Central memory CD4-positive, alpha-beta T cell (primary cell): ENCODE measurements at regions not wholly inside any gene's neighbourhood (a gene's known extent, or its start where the extent isn't known, plus 50 kb on each side); places are given as distances from the start of the nearest gene placed in this dataset.
"Not testable (repeated sequence)": the region's sequence is repeated elsewhere in the genome, so short reads cannot be mapped to it uniquely, and the experiment has no call there.

Source experiments
- DNase-seq: peaks from one replicate; pipeline ENCODE4 v3.0.0; 2022

DNA sequence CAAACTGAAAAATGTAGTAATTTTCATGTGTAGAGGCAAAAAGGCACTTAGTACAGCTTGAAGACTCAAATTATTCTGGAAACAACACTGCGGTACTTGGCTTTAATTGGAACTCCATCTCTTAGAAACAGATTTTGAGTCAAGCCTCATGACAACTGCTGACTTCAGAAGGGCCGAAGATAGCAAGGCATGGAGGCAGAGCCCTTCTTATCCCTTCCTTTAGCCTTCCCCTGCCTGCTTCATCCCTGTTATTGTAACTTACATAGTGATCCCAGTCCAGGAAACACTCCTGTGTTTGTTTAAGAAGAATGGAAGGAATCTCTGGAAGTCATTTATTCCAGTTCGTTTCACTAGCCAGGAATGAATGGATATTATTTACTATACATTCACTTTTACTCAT, 110.9 kb upstream of the FAM98A start:
- no peak for DNase-seq

DNA sequence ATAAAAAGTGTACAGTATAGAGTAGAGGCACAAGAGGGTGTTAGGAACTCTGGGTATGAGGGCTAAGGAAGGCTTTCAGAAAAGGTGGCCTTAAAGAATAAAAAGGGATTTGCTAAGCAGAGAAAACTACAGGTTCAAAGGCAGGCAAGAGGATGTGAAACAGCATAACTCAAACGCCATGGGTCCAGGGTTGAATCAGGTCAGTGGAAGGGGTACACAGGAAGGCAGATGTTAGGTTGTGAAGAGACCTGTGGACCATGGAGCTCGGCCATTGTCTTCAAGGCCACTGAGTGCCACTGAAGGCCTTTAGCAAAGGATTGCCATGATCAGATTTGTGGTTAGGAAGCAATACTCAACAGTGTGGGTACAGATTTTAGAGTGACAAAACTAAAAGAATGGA, 108.2 kb upstream of the FAM98A start:
- no peak for DNase-seq

DNA sequence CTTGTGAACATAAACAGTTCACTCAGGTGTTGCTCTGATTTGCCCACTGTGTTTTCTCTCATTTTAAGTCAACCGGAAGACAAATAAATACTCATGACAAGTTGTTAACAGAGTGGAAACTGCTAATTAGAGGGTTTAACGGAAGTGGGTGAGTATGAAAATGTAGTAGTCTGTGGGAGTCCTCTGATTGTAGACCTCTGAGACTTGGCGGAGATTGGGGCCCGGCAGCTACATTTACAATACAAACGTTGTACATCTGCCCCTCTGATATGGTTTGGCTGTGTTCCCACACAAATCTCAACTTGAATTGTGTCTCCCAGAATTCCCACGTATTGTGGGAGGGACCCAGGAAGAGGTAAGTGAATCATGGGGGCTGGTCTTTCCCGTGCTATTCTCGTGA, 107.3 kb upstream of the FAM98A start:
- DNase-seq: no peak

DNA sequence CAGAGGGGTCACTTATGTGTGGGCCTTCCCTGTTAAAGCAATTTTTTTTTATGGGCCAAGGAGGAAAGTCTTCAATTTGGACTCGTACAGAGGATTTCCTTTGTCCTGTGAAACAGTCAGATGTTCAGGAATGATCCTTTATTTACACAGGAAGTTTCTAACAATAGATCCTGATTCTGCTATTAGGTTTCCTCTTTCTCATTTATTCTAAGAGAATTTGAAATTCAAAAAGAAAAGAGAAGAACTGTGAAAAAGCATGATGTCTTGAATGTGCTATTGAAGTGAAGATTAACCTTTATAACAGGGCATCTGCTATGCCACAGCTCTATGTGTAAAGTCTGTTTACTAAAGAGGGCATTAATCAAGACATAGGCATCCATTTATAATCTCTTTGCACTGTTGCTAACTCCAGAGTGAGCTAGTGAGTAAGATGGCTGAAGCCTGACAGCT, 105.3 kb upstream of the FAM98A start:
- DNase-seq: no peak

DNA sequence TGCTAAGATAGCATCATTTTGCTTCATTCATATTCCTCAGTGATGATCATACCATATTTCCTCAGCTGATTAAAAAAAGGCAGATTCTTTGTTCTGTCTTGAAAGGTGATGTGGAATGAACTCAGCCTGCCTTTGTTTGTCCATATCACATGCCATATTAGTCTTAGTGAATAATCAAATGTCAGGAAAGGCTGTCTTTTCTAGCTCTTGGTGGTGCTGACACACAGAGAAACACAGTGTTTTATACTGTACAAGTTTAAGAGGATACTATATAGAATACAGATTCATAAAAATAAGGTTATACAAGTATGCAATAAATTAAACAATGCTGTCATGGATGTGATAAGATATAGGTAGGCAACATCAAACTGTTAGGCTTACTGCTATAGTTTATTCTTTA, 97.1 kb upstream of the FAM98A start:
- no peak for DNase-seq

DNA sequence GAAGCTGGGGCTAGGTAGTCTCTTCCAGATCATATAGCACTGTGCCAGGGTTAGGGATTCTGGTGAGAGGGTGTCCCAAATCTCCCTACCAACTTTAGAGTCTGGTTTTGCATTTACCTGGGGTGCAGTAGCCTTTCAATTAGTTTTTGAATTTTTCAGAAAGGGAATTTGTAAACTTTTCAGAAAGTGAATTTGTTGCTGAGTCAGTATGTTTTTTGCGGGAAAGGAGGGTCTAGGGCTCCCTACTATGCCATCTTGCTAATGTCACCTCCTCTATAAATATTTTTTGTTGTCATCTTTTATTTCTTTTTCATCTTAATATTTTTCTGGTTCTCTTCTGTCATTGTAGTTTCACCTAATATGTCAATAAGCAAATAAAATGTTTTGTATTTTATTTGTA, 95.8 kb upstream of the FAM98A start:
- DNase-seq: no peak

DNA sequence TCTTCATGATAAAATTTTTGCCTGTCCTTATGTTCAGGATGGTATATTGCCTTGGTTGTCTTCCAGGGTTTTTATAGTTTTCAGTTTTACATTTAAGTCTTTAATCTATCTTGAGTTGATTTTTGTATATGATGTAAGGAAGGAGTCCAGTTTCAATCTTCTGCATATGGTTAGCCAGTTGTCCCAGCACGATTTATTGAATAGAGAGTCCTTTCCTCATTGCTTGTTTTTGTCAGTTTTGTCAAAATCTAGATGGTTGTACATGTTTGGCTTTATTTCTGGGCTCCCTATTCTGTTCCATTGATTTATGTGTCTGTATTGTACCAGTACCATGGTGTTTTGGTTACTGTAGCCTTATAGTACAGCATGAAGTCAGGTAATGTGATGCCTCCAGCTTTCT, 91.6 kb upstream of the FAM98A start:
- not testable (repeated sequence) for DNase-seq

DNA sequence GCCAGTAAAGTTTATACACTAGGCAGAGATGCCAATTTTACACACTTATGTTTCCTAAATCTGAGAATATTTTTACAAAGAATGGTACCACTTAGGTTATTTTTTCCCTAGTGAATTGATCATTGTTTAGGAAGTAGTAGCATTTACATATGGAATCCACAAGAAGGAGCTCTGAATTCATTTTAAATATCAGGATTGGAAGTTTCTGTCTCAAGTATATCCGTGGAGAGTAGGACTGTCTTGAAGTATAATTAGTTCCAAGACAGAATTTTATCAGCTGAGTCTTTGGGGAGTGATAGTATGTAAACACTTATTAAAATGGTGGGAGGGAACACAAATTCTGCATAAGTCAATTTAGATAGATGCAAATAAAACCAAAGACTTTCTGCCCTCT, 82.3 kb upstream of the FAM98A start:
- no peak for DNase-seq

DNA sequence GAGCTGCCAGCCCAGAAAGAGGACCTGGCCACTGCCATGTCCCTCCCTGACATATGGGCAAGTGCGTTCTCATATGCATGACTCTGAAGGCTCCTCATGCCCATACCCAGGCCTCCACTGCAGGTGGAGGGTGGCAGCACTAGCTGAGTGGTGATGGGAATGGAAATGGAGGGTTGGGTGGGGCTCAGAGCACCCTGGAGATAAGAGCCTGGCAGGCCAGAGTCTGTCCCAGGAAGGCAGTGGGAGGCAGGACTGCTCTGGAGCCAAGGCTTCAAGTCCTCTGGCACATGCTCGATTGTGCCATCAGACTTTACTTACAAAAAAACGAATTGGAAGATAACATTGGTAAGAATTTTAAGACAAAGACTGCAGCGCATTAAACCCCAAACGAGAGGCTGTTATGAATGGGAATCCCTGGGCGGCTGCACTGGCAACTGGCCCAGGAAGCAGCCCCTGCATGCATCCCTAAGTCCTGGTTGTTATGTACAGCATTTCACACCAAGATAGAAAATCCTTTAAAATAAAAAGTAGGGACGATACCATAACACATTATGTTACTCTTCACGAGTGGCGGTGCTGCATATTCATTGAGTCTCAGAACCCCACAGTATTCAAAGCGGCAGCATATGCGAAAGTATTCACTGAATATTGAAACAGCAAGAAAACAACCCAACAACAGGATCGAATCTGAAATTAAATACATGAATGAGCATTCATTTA, 81.7 kb upstream of the FAM98A start:
- DNase-seq: no peak

DNA sequence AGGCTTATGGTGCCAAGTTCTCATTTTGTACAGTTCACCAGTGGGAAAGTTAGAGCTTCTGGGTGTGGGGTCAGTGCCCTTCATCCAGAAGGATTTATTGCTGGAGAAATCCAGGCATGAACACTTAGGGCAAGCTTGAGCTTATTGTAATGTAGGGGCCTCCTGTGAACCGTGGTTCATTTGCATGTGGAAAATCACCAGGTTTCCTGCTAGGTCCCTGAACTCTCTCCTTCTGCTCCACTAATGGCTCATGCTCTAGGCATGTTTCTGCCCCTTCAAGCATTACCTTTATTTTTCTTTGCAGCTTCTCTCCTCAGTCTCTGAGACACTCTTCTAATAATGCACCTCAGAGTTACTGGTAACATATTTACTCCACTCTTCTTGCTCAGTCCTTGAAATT, 79.3 kb upstream of the FAM98A start:
- no peak for DNase-seq

DNA sequence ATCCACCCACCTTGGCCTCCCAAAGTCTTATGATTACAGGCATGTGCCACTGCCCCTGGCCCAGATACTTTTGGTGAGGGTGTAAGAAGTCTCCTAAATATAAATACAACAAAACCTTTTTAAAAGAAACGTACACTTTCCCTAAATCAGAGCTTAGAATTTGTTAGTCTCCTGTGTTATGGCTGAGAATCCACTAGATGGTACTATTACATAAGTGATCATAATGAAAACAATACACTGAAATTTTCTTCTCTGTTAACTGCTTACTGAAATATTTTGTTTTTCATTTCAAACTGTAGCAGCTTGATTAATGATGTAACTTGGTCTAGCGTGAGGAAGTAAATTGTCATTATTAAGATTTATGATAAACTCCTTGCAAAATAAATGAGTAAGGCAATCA, 74.8 kb upstream of the FAM98A start:
- DNase-seq: no peak

DNA sequence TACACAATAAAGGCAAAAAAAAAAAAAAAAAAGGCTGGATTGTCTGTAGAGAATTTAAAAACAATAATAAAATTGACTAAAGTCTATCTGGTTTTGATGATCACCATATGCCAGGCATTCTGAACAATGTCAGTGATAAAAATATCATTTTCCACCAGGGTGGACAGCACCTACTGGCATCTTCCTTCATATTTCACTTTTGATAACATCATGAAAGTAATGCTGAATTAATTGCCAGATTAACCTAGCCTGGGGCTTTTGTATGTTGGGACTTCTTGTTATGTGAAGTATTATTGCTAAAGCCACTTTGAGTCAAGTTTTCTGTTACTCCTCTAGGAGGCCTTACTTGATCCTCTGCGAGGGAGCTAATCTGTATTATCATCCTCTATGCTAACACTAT, 73.8 kb upstream of the FAM98A start:
- no peak for DNase-seq

DNA sequence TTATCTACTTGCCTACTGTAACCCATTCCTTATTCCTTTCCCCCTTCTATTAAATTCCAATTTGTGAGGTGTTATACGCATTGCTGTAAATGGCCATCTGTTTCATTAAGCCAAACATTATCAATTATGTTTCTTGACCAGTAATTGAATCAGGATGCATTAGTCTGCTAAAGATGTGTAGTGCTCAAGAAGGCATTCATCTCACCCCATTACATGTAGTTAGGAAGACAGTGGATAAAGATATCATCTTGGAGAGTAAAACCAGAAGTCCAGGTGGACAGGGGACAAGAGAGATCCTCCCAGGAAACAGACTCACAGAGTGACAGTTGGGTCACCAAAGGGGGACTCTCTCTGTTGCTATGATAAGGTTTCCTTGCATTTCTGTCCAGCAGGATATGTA, 73.3 kb upstream of the FAM98A start:
- DNase-seq: no peak

DNA sequence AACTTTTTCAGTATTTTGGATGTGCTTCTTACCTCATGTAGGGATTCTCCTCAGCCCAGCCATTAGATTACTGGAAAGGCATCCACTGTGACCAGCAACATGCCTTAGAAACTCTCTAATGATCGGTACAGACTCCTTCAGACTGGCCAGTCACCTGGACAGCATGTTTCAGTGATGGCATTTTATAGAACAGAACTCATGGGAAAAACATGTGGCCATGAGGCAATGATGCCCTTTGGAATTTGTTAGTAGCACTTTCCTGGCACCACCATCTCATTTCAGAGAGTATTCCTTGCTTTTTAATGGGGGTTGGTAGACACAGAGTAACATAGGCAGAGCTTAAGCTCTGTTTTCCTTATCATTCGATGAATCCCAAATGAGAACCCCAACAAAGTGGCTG, 72.1 kb upstream of the FAM98A start:
- DNase-seq: no peak

DNA sequence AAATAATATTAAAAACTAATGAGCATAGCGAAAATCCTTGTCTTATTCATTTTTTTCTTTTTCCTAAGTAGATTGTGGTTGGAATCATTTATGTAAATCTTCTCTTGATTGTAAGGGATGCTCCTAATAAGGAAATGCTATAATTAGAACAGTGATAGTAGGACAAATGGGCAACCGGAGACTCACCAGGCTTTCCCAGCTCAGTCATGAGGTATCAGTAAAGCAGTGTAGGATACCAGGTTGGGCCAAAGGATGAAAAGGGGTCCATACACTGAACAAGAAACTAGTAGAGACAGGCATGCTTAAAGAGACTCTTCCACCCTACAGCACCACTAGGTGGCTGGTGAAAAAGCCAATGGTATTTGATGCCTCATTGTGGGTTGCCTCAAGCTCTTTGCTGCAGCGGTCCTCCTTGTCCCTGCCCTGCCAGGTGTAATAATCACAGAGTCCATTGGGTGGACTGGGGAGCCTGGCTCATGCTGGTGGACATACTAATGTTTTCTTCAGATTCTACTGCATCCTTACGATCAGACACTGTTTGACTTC, 71.4 kb upstream of the FAM98A start:
- DNase-seq: no peak

DNA sequence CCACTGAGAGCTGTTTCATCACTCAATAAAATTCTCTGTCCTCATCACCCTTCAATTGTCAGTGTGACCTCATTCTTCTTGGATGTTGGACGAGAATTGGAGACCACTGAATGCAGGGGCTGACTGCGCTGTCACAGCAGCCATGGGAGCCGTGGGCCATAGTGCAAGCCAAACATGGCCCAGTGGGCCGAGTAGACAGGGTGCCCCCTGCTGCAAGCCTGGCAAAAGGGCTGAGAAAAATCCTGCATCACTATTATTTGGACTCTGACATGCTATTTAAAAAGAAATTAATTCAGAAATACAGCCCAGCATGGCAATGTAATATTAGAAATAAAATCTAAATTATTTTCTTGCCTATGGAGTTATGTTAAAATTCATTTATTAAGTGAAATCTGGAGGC, 67.8 kb upstream of the FAM98A start:
- DNase-seq: no peak

DNA sequence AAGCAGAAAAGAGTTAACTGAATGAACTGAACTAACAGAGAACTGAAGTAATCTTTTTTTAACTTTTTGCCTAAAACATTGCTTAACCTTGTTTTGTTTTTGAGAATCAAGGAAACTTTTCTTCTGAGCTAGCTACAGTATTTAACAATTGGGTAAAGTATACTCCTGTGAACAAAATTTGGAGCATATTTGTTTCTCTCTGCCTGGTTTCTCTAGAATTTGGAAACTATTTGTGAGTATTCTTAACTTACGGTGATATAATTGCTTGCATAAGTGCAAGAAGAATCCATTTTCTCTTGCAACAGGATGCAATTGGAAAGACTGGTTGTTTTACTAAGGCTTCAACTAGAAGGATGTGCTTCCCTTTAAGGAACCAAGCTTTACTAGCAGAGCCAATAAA, 65.9 kb upstream of the FAM98A start:
- no peak for DNase-seq

DNA sequence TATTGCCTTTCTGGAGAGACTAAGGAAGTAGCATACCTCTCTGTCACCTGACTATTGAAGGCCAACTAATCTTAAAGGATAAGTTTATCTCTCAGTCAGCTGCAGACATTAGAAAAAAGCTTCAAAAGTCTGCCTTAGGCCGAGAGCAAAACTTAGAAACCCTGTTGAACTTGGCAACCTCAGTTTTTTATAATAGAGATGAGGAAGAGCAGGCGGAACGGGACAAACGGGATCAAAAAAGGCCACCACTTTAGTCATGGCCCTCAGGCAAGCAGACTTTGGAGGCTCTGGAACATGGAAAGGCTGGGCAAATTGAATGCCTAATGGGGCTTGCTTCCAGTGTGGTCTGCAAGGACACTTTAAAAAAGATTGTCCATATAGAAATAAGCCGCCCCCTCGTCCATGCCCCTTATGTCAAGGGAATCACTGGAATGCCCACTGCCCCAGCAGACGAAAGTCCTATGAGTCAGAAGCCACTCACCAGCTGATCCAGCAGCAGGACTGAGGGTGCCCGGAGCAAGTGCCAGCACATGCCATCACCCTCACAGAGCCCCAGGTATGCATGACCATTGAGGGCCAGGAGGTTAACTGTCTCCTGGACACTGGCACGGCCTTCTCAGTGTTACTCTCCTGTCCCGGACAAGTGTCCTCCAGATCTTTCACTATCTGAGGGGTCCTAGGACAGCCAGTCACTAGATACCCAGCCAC, 61.5 kb upstream of the FAM98A start:
- no peak for DNase-seq

DNA sequence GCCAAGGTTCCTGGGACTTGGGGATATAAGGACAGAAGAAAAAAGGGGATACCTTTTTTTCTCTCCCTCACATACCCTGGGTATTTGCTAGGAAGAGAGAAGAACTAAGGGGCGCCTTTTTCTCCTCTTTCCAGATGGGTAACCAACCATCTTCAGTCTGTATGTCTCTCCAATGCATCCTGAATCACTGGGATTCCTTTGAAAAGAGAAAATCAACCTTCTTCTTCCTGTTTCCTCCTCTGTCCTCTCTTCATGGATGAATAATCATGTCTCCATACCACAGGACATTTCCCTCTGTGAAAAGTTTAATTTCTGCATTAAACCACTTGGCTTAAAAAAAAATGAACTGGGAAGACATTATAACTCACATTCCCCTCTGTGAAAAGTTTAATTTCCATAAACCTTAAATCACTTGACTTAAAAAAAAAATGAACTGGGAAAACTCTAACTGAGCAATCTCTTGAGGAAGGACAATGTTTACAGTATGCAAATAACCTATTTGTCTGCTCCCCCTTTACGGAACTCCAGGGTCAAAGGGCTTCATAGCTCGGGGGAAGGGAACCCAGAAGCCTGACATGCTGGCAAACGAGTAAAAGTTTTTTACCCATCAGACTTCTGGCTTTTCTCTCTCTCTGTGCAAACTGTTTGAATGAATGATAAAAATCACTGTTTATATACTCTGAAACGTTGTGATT, 56.7 kb upstream of the FAM98A start:
- DNase-seq: no peak

DNA sequence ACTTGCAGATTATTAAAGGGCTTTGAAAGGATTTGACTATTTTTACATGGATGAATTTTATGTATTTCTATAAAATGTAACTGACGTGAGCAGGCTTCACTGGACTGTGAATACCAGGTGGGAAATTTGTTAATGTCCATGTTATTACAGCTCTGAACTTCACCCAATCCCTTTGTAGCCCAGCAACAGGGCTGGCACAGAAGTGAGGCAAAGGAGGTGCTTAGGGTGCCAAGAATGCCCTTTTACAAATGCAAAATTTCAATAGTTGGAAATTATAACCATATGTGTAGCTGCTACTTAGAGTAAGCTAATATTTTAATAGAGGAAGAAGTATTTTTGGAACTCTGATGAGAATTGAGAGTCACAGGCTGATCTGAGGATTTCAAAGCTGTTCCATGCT, 53.7 kb upstream of the FAM98A start:
- no peak for DNase-seq

DNA sequence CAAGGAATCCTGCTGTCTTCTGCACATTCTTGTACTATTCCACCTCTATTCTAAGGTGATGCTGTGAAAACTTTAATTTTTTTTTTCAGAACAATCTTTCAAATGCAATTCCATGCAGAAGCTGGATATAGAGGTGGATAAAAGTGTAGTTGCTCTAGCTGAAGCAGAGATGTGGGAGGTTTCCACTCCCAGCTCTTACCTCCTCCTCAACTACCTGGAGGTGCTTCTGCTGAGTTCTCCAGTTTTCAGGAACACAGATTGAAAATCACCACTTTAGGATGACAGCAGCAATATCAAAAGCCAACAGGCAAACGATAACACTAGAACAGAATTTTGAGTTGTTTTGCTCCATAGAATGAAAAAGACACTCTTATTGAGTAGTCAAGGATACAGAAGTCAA, 51.1 kb upstream of the FAM98A start:
- no peak for DNase-seq
